Iris pigment epithelial cell (primary cell): ENCODE measurements at regions not wholly inside any gene's neighbourhood (a gene's known extent, or its start where the extent isn't known, plus 50 kb on each side); places are given as distances from the start of the nearest gene placed in this dataset.
"Not testable (repeated sequence)": the region's sequence is repeated elsewhere in the genome, so short reads cannot be mapped to it uniquely, and the experiment has no call there.

Source experiments
- DNase-seq: peaks from one replicate; pipeline ENCODE4 v3.0.0-alpha.2; 2011; ENCODE audit warnings: low read depth

GRCh38 chr10:55899472-55900147, 461.4 kb downstream of the ZWINT start:
- DNase-seq: not testable (repeated sequence)

GRCh38 chr10:55897490-55897921, 463.6 kb downstream of the ZWINT start:
- DNase-seq: no peak

GRCh38 chr10:55892276-55892675, 468.8 kb downstream of the ZWINT start:
- DNase-seq: no peak

- no peak for DNase-seq
Observed at GRCh38 chr10:55881588-55881987, 479.5 kb downstream of the ZWINT start.

GRCh38 chr10:55873485-55873884, 487.6 kb downstream of the ZWINT start:
- DNase-seq: no peak

- no peak for DNase-seq
Observed at GRCh38 chr10:55870186-55870585, 490.9 kb downstream of the ZWINT start.

GRCh38 chr10:55867848-55868247, 493.2 kb downstream of the ZWINT start:
- DNase-seq: no peak

GRCh38 chr10:55858730-55859129, 502.3 kb downstream of the ZWINT start:
- DNase-seq: no peak

GRCh38 chr10:55852900-55853299, 508.2 kb downstream of the ZWINT start:
- DNase-seq: no peak

- no peak for DNase-seq
Observed at GRCh38 chr10:55837273-55837672, 523.8 kb downstream of the ZWINT start.

- DNase-seq: no peak
Observed at GRCh38 chr10:55822096-55822495, 539.0 kb downstream of the ZWINT start.

- no peak for DNase-seq
Observed at GRCh38 chr10:55820478-55820877, 540.6 kb downstream of the ZWINT start.

GRCh38 chr10:55820071-55820470, 541.0 kb downstream of the ZWINT start:
- DNase-seq: no peak

- no peak for DNase-seq
Observed at GRCh38 chr10:55813451-55814170, 547.4 kb downstream of the ZWINT start.

GRCh38 chr10:55803055-55803454, 558.0 kb downstream of the ZWINT start:
- no peak for DNase-seq

GRCh38 chr10:55801353-55801661, 559.8 kb downstream of the ZWINT start:
- no peak for DNase-seq

GRCh38 chr10:55800602-55801352, 560.3 kb downstream of the ZWINT start:
- DNase-seq: no peak

GRCh38 chr10:55793024-55793423, 568.0 kb downstream of the ZWINT start:
- DNase-seq: peak; percentile 1

- not testable (repeated sequence) for DNase-seq
Observed at GRCh38 chr10:55790276-55790675, 570.8 kb downstream of the ZWINT start.

GRCh38 chr10:55786461-55787050, 574.5 kb downstream of the ZWINT start:
- no peak for DNase-seq

- DNase-seq: no peak
Observed at GRCh38 chr10:55782181-55782580, 578.9 kb downstream of the ZWINT start.

- no peak for DNase-seq
Observed at GRCh38 chr10:55766212-55766611, 594.8 kb downstream of the ZWINT start.

- DNase-seq: peak; percentile 0
Observed at GRCh38 chr10:55750458-55750857, 610.6 kb downstream of the ZWINT start.
